H1 (cell line): ENCODE measurements at regions not wholly inside any gene's neighbourhood (a gene's known extent, or its start where the extent isn't known, plus 50 kb on each side); places are given as distances from the start of the nearest gene placed in this dataset.

Source experiments
- CTCF ChIA-PET: fragments of 300-600 bp; sonication (Branson Sonifier 250); formaldehyde crosslinking; loops from one replicate; lab custom pipeline; 2021; ENCODE audit not compliant: partially characterized antibody; lab: Charles Lee
- POLR2A ChIA-PET: fragments of 300-600 bp; sonication (Branson Sonifier 250); formaldehyde crosslinking; loops from one replicate; lab custom pipeline; 2021; ENCODE audit warnings: inconsistent platforms; ENCODE audit not compliant: partially characterized antibody; lab: Charles Lee
- DNase-seq, 2 experiments: peaks; one replicate each; pipeline versions ENCODE4 v3.0.0 to v3.0.0-alpha.2; 2010 to 2022; ENCODE audit warnings: low spot score in 2 of 2, low read depth in 1 of 2, mixed read lengths in 1 of 2
- FAIRE-seq: peaks from 2 replicates; lab custom pipeline; 2011; peaks lifted over from hg19 to GRCh38; lab: Jason Lieb, UNC
- H2AFZ ChIP-seq: 2 replicates; pipeline ENCODE4 v1.8.1; 2012; ENCODE audit warnings: low read length, inconsistent platforms
- H2AK5ac ChIP-seq: 2 replicates; pipeline ENCODE4 v1.6.1; 2013; ENCODE audit warnings: low read depth, low read length
- H2BK120ac ChIP-seq: replicated peaks from 2 replicates; pipeline ENCODE3; 2013; ENCODE audit warnings: low read depth, low read length, inconsistent platforms
- H2BK12ac ChIP-seq: 2 replicates; pipeline ENCODE4 v1.6.1; 2013; ENCODE audit warnings: low read depth, low read length
- H2BK15ac ChIP-seq: 2 replicates; pipeline ENCODE4 v1.6.1; 2013; ENCODE audit warnings: low read length
- H2BK20ac ChIP-seq: 2 replicates; pipeline ENCODE4 v1.6.1; 2013; ENCODE audit warnings: low read length
- H2BK5ac ChIP-seq: 2 replicates; pipeline ENCODE4 v1.6.1; 2013; ENCODE audit warnings: low read depth, low read length
- H3K14ac ChIP-seq: 2 replicates; pipeline ENCODE4 v1.6.1; 2013; ENCODE audit warnings: inconsistent platforms; ENCODE audit not compliant: insufficient read length
- H3K18ac ChIP-seq: 2 replicates; pipeline ENCODE4 v1.6.1; 2013; ENCODE audit warnings: low read length; ENCODE audit errors: extremely low read depth
- H3K23ac ChIP-seq: 2 replicates; pipeline ENCODE4 v1.6.1; 2013; ENCODE audit warnings: inconsistent platforms; ENCODE audit not compliant: insufficient read length
- H3K23me2 ChIP-seq: 2 replicates; pipeline ENCODE4 v1.6.1; 2013; ENCODE audit warnings: low read depth, low read length
- H3K27ac ChIP-seq: 2 replicates; pipeline ENCODE4 v1.6.1; 2011; ENCODE audit warnings: low read depth, low read length, inconsistent platforms
- H3K27me3 ChIP-seq, 4 experiments: replicated peaks in 1 of 4; 1 replicate in 1 of 4; 2 replicates in 3 of 4; pipeline versions ENCODE4 v1.6.1 to v1.8.1; 2011 to 2013; ENCODE audit warnings: low read length in 3 of 4, mild to moderate bottlenecking in 3 of 4, inconsistent platforms in 2 of 4, mixed read lengths in 2 of 4, moderate library complexity in 1 of 4; ENCODE audit not compliant: control insufficient read depth in 3 of 4, insufficient read depth in 3 of 4; ENCODE audit errors: extremely low read depth in 1 of 4
- H3K36me3 ChIP-seq, 4 experiments: 2 replicates each; pipeline versions ENCODE4 v1.6.1 to v1.8.1; 2011 to 2013; ENCODE audit warnings: mild to moderate bottlenecking in 4 of 4, low read length in 3 of 4, moderate library complexity in 2 of 4, control low read depth in 1 of 4, inconsistent platforms in 1 of 4; ENCODE audit not compliant: insufficient read depth in 4 of 4, control insufficient read depth in 2 of 4
- H3K4ac ChIP-seq: replicated peaks from 2 replicates; pipeline ENCODE3; 2013; ENCODE audit warnings: low read length, low read depth, mixed read lengths, inconsistent platforms; ENCODE audit not compliant: insufficient read length
- H3K4me1 ChIP-seq, 4 experiments: replicated peaks in 1 of 4; 1 replicate in 1 of 4; 2 replicates in 3 of 4; pipeline versions ENCODE4 v1.6.1 to v1.8.1; 2011 to 2013; ENCODE audit warnings: low read length in 3 of 4, inconsistent platforms in 2 of 4, mixed read lengths in 1 of 4; ENCODE audit not compliant: insufficient read depth in 4 of 4, control insufficient read depth in 3 of 4
- H3K4me2 ChIP-seq, 2 experiments: 2 replicates each; pipeline versions ENCODE4 v1.6.1 to v1.8.1; 2011 to 2013; ENCODE audit warnings: low read depth in 2 of 2, low read length in 2 of 2, control low read depth in 1 of 2, inconsistent platforms in 1 of 2, mild to moderate bottlenecking in 1 of 2; ENCODE audit not compliant: insufficient read depth in 1 of 2
- H3K4me3 ChIP-seq, 4 experiments: fragments of 200-600, 300-600 bp in 1 of 4; sonication (generic), shearing (Covaris generic), sonication (Bioruptor Twin) in 1 of 4; 2 replicates each; pipeline versions ENCODE4 v1.5.1 to v1.8.1; 2011 to 2016; ENCODE audit warnings: low read length in 4 of 4, low read depth in 3 of 4, control low read depth in 2 of 4, inconsistent platforms in 2 of 4, mild to moderate bottlenecking in 2 of 4, mixed read lengths in 1 of 4, moderate library complexity in 1 of 4; ENCODE audit not compliant: insufficient read depth in 2 of 4; ENCODE audit errors: extremely low read depth in 1 of 4
- H3K56ac ChIP-seq: replicated peaks from 2 replicates; pipeline ENCODE3; 2013; ENCODE audit warnings: low read depth, mild to moderate bottlenecking, mixed read lengths, low read length, inconsistent platforms; ENCODE audit not compliant: insufficient read length
- H3K79me1 ChIP-seq: 2 replicates; pipeline ENCODE4 v1.6.1; 2013; ENCODE audit warnings: low read depth, low read length, control low read depth
- H3K79me2 ChIP-seq, 2 experiments: 2 replicates each; pipeline versions ENCODE4 v1.6.1 to v1.8.1; 2012 to 2013; ENCODE audit warnings: low read length in 2 of 2, mild to moderate bottlenecking in 2 of 2, inconsistent platforms in 1 of 2; ENCODE audit not compliant: insufficient read depth in 2 of 2, control insufficient read depth in 1 of 2
- H3K9ac ChIP-seq, 4 experiments: replicated peaks in 1 of 4; 1 replicate in 1 of 4; 2 replicates in 3 of 4; pipeline versions ENCODE4 v1.6.1 to v1.8.1; 2011 to 2013; ENCODE audit warnings: low read depth in 3 of 4, low read length in 3 of 4, control low read depth in 2 of 4, mild to moderate bottlenecking in 2 of 4, moderate library complexity in 2 of 4, inconsistent platforms in 1 of 4; ENCODE audit errors: extremely low read depth in 1 of 4
- H3K9me3 ChIP-seq, 2 experiments: 2 replicates each; pipeline versions ENCODE4 v1.6.1 to v1.8.1; 2012 to 2013; ENCODE audit warnings: mild to moderate bottlenecking in 2 of 2, moderate library complexity in 2 of 2, control low read depth in 1 of 2, inconsistent platforms in 1 of 2, low read depth in 1 of 2, low read length in 1 of 2, mixed read lengths in 1 of 2; ENCODE audit not compliant: insufficient read depth in 2 of 2
- H4K20me1 ChIP-seq, 2 experiments: replicated peaks in 1 of 2; 2 replicates each; pipeline versions ENCODE3 to v1.8.1; 2011 to 2013; ENCODE audit warnings: inconsistent platforms in 2 of 2, low read length in 2 of 2, mild to moderate bottlenecking in 1 of 2; ENCODE audit not compliant: insufficient read depth in 2 of 2, control insufficient read depth in 1 of 2
- H4K5ac ChIP-seq: 2 replicates; pipeline ENCODE4 v1.6.1; 2013; ENCODE audit warnings: low read length, low read depth, mixed read lengths, inconsistent platforms; ENCODE audit not compliant: insufficient read length
- H4K8ac ChIP-seq: 2 replicates; pipeline ENCODE4 v1.8.0; 2013; ENCODE audit warnings: mild to moderate bottlenecking, moderate library complexity, low read length, inconsistent platforms; ENCODE audit not compliant: insufficient read depth; ENCODE audit errors: extremely low read depth
- H4K91ac ChIP-seq: replicated peaks from 2 replicates; pipeline ENCODE3; 2013; ENCODE audit warnings: low read length, mixed read lengths, inconsistent platforms; ENCODE audit not compliant: insufficient read length
- BRCA1 ChIP-seq: IDR thresholded peaks from 2 replicates; pipeline ENCODE4 v1.6.1; 2012; ENCODE audit warnings: low read depth, low read length, improper control_type of control experiment
- EGR1 ChIP-seq: IDR thresholded peaks from 2 replicates; pipeline ENCODE4 v1.6.1; 2011; ENCODE audit warnings: low read depth, low read length, borderline replicate concordance
- POLR2AphosphoS5 ChIP-seq: IDR thresholded peaks from 2 replicates; pipeline ENCODE4 v1.6.1; 2011; ENCODE audit warnings: low read depth, low read length
- whole genome bisulfite sequencing, 2 experiments: shearing (Covaris generic) in 1 of 2; methylation state at CpG; one replicate each; pipeline versions ENCODE4 v1.1.6 to v1.1.7; 2013 to 2015; ENCODE audit warnings: low lambda C conversion rate in 2 of 2, mixed read lengths in 2 of 2, inconsistent platforms in 1 of 2, low coverage in 1 of 2, missing lambda C conversion rate in 1 of 2; ENCODE audit not compliant: insufficient replicate concordance in 2 of 2, insufficient coverage in 1 of 2, insufficient read length in 1 of 2; ENCODE audit errors: extremely low coverage in 1 of 2, missing lambda C conversion rate in 1 of 2; 5-methylcytosine and 5-hydroxymethylcytosine counted together

DNA sequence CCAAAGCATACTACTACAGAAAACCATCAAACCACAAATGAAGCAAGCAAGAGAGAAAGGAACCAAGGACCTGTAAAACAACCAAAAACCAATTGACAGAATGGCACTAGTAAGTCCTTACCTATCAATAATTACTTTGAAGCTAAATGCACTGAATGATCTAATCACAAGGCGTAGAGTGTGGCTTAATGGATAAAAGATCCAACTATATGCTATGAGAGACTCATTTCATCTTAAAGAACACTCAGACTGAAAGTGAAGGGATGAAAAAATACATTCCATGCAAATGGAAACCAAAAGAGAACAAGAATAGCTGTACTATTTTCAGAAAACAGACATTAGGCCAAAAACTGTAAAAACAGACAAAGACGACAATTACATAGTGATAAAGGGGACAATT lies 70.7 kb downstream of the CRPPA start:
- no peak overlapping the region for H4K5ac ChIP-seq
- POLR2A ChIA-PET: no interaction called here

More for the DNA sequence above, 70.7 kb downstream of the CRPPA start:
- H3K4me1 ChIP-seq: no peaks in the 10 kb centered on the region
- H3K36me3 ChIP-seq: no peaks in the 10 kb centered on the region
- H2BK5ac ChIP-seq: no peak overlapping the region
- no peaks in the 10 kb centered on the region for H4K20me1 ChIP-seq
- no peaks in the 10 kb centered on the region for H3K9me3 ChIP-seq
- H3K23me2 ChIP-seq: no peaks in the 10 kb centered on the region
- no peak overlapping the region for H2AFZ ChIP-seq
- H3K4ac ChIP-seq: no peak overlapping the region
- H4K91ac ChIP-seq: no peak overlapping the region
- no peak overlapping the region for H3K9ac ChIP-seq
- no peak for DNase-seq
- TF ChIP-seq POLR2AphosphoS5: no peak
- TF ChIP-seq BRCA1: no peak
- no peak for TF ChIP-seq EGR1
- H3K27me3 ChIP-seq: no peaks in the 10 kb centered on the region
- no peak overlapping the region for H3K18ac ChIP-seq
- H2BK15ac ChIP-seq: no peak overlapping the region
- no peak overlapping the region for H2AK5ac ChIP-seq
- H3K56ac ChIP-seq: no peak overlapping the region
- no peak overlapping the region for H3K4me3 ChIP-seq
- H2BK12ac ChIP-seq: no peak overlapping the region
- FAIRE-seq: no peak
- no peak overlapping the region for H3K14ac ChIP-seq
- no peak overlapping the region for H4K8ac ChIP-seq
- H3K23ac ChIP-seq: no peak overlapping the region
- H3K4me2 ChIP-seq: no peak overlapping the region
- no peak overlapping the region for H3K27ac ChIP-seq
- no peak overlapping the region for H2BK20ac ChIP-seq
- H2BK120ac ChIP-seq: no peak overlapping the region
- no peaks in the 10 kb centered on the region for H3K79me1 ChIP-seq
- CTCF ChIA-PET: no interaction called here
- WGBS, 2 experiments: 98% methylated on average over 2 of the region's 2 CpGs; no CpG with 5 or more reads in 1 of the 2 experiments
- no peaks in the 10 kb centered on the region for H3K79me2 ChIP-seq
